Cardiac muscle cell (in vitro differentiated cells and primary cell): ENCODE measurements at regions not wholly inside any gene's neighbourhood (a gene's known extent, or its start where the extent isn't known, plus 50 kb on each side); places are given as distances from the start of the nearest gene placed in this dataset.

ENCODE experiments used
- DNase-seq, 2 donors: peaks; one replicate each; pipeline versions ENCODE4 v3.0.0 to v3.0.0-alpha.2; 2010 to 2017; ENCODE audit warnings: low read depth in 1 of 2, low spot score in 1 of 2
- H3K27ac ChIP-seq: fragments of 200-600 bp; sonication (generic); 2 replicates; pipeline ENCODE4 v1.5.1; 2016
- H3K27me3 ChIP-seq: fragments of 200-600 bp; sonication (generic); 2 replicates; pipeline ENCODE4 v1.6.0; 2016; ENCODE audit warnings: control low read depth
- H3K36me3 ChIP-seq: fragments of 200-600 bp; sonication (generic); 2 replicates; pipeline ENCODE4 v1.5.1; 2016; ENCODE audit warnings: control low read depth
- H3K4me1 ChIP-seq: fragments of 200-600 bp; sonication (generic); 2 replicates; pipeline ENCODE4 v1.8.1; 2017; ENCODE audit warnings: low read depth, mild to moderate bottlenecking, mixed run types
- H3K4me3 ChIP-seq: fragments of 200-600 bp; sonication (generic); 2 replicates; pipeline ENCODE4 v1.5.1; 2016; ENCODE audit warnings: mild to moderate bottlenecking
- H3K9me3 ChIP-seq: fragments of 200-600 bp; sonication (generic); 2 replicates; pipeline ENCODE4 v1.5.1; 2017; ENCODE audit warnings: low read depth, mild to moderate bottlenecking, control low read depth
- CTCF ChIP-seq: IDR thresholded peaks from 2 replicates; pipeline ENCODE4 v1.5.1; 2012; ENCODE audit warnings: low read depth, mild to moderate bottlenecking, low read length

GRCh38 chr10:76740514-76740913 lies 897.1 kb downstream of the KCNMA1 start:
- H3K27me3 ChIP-seq, result no peaks in the 10 kb centered on the region
- TF ChIP-seq CTCF, result no peak
- no peak for DNase-seq
- H3K4me1 ChIP-seq, result no peaks in the 10 kb centered on the region
- no peaks in the 10 kb centered on the region for H3K9me3 ChIP-seq
- no peak overlapping the region for H3K27ac ChIP-seq
- no peaks in the 10 kb centered on the region for H3K36me3 ChIP-seq
- no peak overlapping the region for H3K4me3 ChIP-seq

GRCh38 chr10:76738991-76739390 lies 898.6 kb downstream of the KCNMA1 start:
- no peak for TF ChIP-seq CTCF
- no peak for DNase-seq
- H3K27ac ChIP-seq, result no peak overlapping the region
- no peaks in the 10 kb centered on the region for H3K9me3 ChIP-seq
- H3K36me3 ChIP-seq, result no peaks in the 10 kb centered on the region
- no peak overlapping the region for H3K4me3 ChIP-seq
- H3K4me1 ChIP-seq, result no peaks in the 10 kb centered on the region
- no peaks in the 10 kb centered on the region for H3K27me3 ChIP-seq

- Histone ChIP-seq H3K36me3 (no peaks in the 10 kb centered on the region), H3K4me3 (no peak overlapping the region), H3K9me3 (no peaks in the 10 kb centered on the region), H3K27me3 (no peaks in the 10 kb centered on the region), H3K4me1 (no peaks in the 10 kb centered on the region), H3K27ac (no peak overlapping the region)
- DNase-seq, result no peak
- TF ChIP-seq CTCF, result no peak
These were observed 900.6 kb downstream of the KCNMA1 start for GRCh38 chr10:76736815-76737618.

- no peaks in the 10 kb centered on the region for H3K36me3 ChIP-seq
- H3K27me3 ChIP-seq, result no peaks in the 10 kb centered on the region
- no peak for TF ChIP-seq CTCF
- no peak overlapping the region for H3K27ac ChIP-seq
- H3K4me1 ChIP-seq, result no peaks in the 10 kb centered on the region
- DNase-seq, result no peak
- no peak overlapping the region for H3K4me3 ChIP-seq
- no peaks in the 10 kb centered on the region for H3K9me3 ChIP-seq
These were observed 901.2 kb downstream of the KCNMA1 start for GRCh38 chr10:76736392-76736791.

GRCh38 chr10:76735866-76736265 lies 901.7 kb downstream of the KCNMA1 start:
- no peak for TF ChIP-seq CTCF
- H3K4me3 ChIP-seq, result no peak overlapping the region
- no peak for DNase-seq
- no peaks in the 10 kb centered on the region for H3K9me3 ChIP-seq
- no peak overlapping the region for H3K27ac ChIP-seq
- no peaks in the 10 kb centered on the region for H3K36me3 ChIP-seq
- H3K27me3 ChIP-seq, result no peaks in the 10 kb centered on the region
- H3K4me1 ChIP-seq, result no peaks in the 10 kb centered on the region
